Natural killer cell (primary cell): ENCODE measurements at regions not wholly inside any gene's neighbourhood (a gene's known extent, or its start where the extent isn't known, plus 50 kb on each side); places are given as distances from the start of the nearest gene placed in this dataset.

ENCODE experiments used
- ATAC-seq, 3 donors: fragments of 150-1000 bp in 2 of 3; fragments of 200-7000 bp in 1 of 3; cut with Tn5 transposase; 1 replicate in 1 of 3; 2 replicates in 2 of 3; pipeline ENCODE4 v1.10.0; 2021; ENCODE audit warnings: mild to moderate bottlenecking in 2 of 3, moderate library complexity in 2 of 3
- DNase-seq, 2 donors: peaks; one replicate each; pipeline versions ENCODE4 v3.0.0 to v3.0.0-alpha.2; 2013 to 2021; ENCODE audit warnings: mixed read lengths in 1 of 2
- H3K27ac ChIP-seq: one replicate; pipeline ENCODE4 v1.5.1; 2013; ENCODE audit warnings: mild to moderate bottlenecking, low read length
- H3K27me3 ChIP-seq: one replicate; pipeline ENCODE4 v1.6.1; 2013; ENCODE audit warnings: low read length; ENCODE audit not compliant: control insufficient read depth, insufficient read depth
- H3K36me3 ChIP-seq: one replicate; pipeline ENCODE4 v1.6.1; 2013; ENCODE audit warnings: low read length; ENCODE audit not compliant: control insufficient read depth, insufficient read depth
- H3K4me1 ChIP-seq: one replicate; pipeline ENCODE4 v1.6.1; 2013; ENCODE audit warnings: low read length; ENCODE audit not compliant: control insufficient read depth, insufficient read depth
- H3K4me3 ChIP-seq: one replicate; pipeline ENCODE4 v1.5.1; 2013; ENCODE audit warnings: low read length
- H3K9me3 ChIP-seq: one replicate; pipeline ENCODE4 v1.6.1; 2013; ENCODE audit warnings: low read length; ENCODE audit not compliant: control insufficient read depth, insufficient read depth
- H3K27ac Mint-ChIP-seq, 2 donors: one replicate each; pipeline ENCODE4 v1.8.0; 2022; ENCODE audit warnings: mild to moderate bottlenecking in 2 of 2, mixed read lengths in 2 of 2, moderate library complexity in 1 of 2
- H3K27me3 Mint-ChIP-seq, 2 donors: one replicate each; pipeline ENCODE4 v1.8.0; 2022; ENCODE audit warnings: low read depth in 2 of 2, mixed read lengths in 2 of 2
- H3K36me3 Mint-ChIP-seq: one replicate; pipeline ENCODE4 v1.8.0; 2022; ENCODE audit warnings: mixed read lengths
- H3K4me1 Mint-ChIP-seq, 2 donors: one replicate each; pipeline ENCODE4 v1.8.0; 2022; ENCODE audit warnings: mixed read lengths in 2 of 2
- H3K4me3 Mint-ChIP-seq: one replicate; pipeline ENCODE4 v1.8.0; 2022; ENCODE audit warnings: mild to moderate bottlenecking, moderate library complexity, mixed read lengths
- H3K9me3 Mint-ChIP-seq, 2 donors: one replicate each; pipeline ENCODE4 v1.8.0; 2022; ENCODE audit warnings: mixed read lengths in 2 of 2
- CTCF ChIP-seq: fragments of 200-600 bp; IDR thresholded peaks from one replicate; pipeline ENCODE4 v1.8.0; 2022; ENCODE audit warnings: antibody characterized with exemption
- WGBS: methylation state at CpG from one replicate; pipeline ENCODE4 v1.1.7; 2013; ENCODE audit warnings: missing lambda C conversion rate; ENCODE audit not compliant: insufficient coverage; 5-methylcytosine and 5-hydroxymethylcytosine counted together
- intact Hi-C: fragments of 100-400 bp; cut with micrococcal nuclease; formaldehyde crosslinking; loops from one replicate; pipeline ENCODE4 v1.14.2; 2022

- Histone ChIP-seq H3K4me3 (no peak overlapping the region), H3K27ac (no peak overlapping the region), H3K27me3 (no peaks in the 10 kb centered on the region), H3K36me3 (no peaks in the 10 kb centered on the region), H3K9me3 (no peaks in the 10 kb centered on the region), H3K4me1 (no peaks in the 10 kb centered on the region)
- TF ChIP-seq CTCF = no peak
- Mint-ChIP-seq H3K27ac (no peak overlapping the region), H3K27me3 (no peaks in the 10 kb centered on the region), H3K36me3 (no peaks in the 10 kb centered on the region), H3K4me3 (no peak overlapping the region), H3K4me1 (no peaks in the 10 kb centered on the region), H3K9me3 (peaks cover 0 to 2% of the 10 kb centered on the region in 2 donors)
- intact Hi-C loops = no loop called here
- WGBS = 81% methylated on average over 6 of the region's 6 CpGs
- no peak for ATAC-seq
- DNase-seq = no peak
These were observed 191.7 kb downstream of the AKR1D1 start for GRCh38 chr7:138267934-138268333.

GRCh38 chr7:138276891-138277290 lies 183.2 kb upstream of the TRIM24 start:
- Mint-ChIP-seq H3K27me3 (no peaks in the 10 kb centered on the region), H3K36me3 (no peaks in the 10 kb centered on the region), H3K4me3 (no peak overlapping the region), H3K4me1 (no peaks in the 10 kb centered on the region), H3K9me3 (peaks cover 0 to 2% of the 10 kb centered on the region in 2 donors), H3K27ac (no peak overlapping the region)
- no peak for TF ChIP-seq CTCF
- intact Hi-C loops = no loop called here
- no peak overlapping the region for H3K27ac ChIP-seq
- no peaks in the 10 kb centered on the region for H3K36me3 ChIP-seq
- no peak for DNase-seq
- no peak overlapping the region for H3K4me3 ChIP-seq
- H3K27me3 ChIP-seq = no peaks in the 10 kb centered on the region
- H3K9me3 ChIP-seq = no peaks in the 10 kb centered on the region
- H3K4me1 ChIP-seq = no peaks in the 10 kb centered on the region
- no peak for ATAC-seq

- Mint-ChIP-seq H3K27ac (no peak overlapping the region), H3K27me3 (no peaks in the 10 kb centered on the region), H3K4me3 (no peak overlapping the region), H3K4me1 (no peaks in the 10 kb centered on the region), H3K9me3 (peaks cover 0 to 2% of the 10 kb centered on the region in 2 donors), H3K36me3 (no peaks in the 10 kb centered on the region)
- intact Hi-C loops = no loop called here
- Histone ChIP-seq H3K4me3 (no peak overlapping the region), H3K27ac (no peak overlapping the region), H3K9me3 (no peaks in the 10 kb centered on the region), H3K27me3 (no peaks in the 10 kb centered on the region), H3K4me1 (no peaks in the 10 kb centered on the region), H3K36me3 (no peaks in the 10 kb centered on the region)
- WGBS = no CpG with 5 or more reads among the region's 2 CpGs
- TF ChIP-seq CTCF = no peak
- DNase-seq = no peak
- ATAC-seq = no peak
These were observed 181.5 kb upstream of the TRIM24 start for GRCh38 chr7:138278601-138279000.

GRCh38 chr7:138282997-138283396 lies 177.1 kb upstream of the TRIM24 start:
- no peaks in the 10 kb centered on the region for H3K4me1 ChIP-seq
- no peaks in the 10 kb centered on the region for H3K9me3 Mint-ChIP-seq
- H3K4me1 Mint-ChIP-seq = no peaks in the 10 kb centered on the region
- WGBS = 89% methylated on average over 3 of the region's 5 CpGs
- no peak for ATAC-seq
- intact Hi-C loops = no loop called here
- H3K27me3 ChIP-seq = no peaks in the 10 kb centered on the region
- H3K4me3 Mint-ChIP-seq = no peak overlapping the region
- H3K36me3 Mint-ChIP-seq = no peaks in the 10 kb centered on the region
- no peak overlapping the region for H3K27ac ChIP-seq
- no peak overlapping the region for H3K4me3 ChIP-seq
- no peaks in the 10 kb centered on the region for H3K9me3 ChIP-seq
- TF ChIP-seq CTCF = no peak
- H3K27me3 Mint-ChIP-seq = no peaks in the 10 kb centered on the region
- no peak overlapping the region for H3K27ac Mint-ChIP-seq
- DNase-seq = no peak
- H3K36me3 ChIP-seq = no peaks in the 10 kb centered on the region
